Neuronal stem cell (in vitro differentiated cells): ENCODE measurements at regions not wholly inside any gene's neighbourhood (a gene's known extent, or its start where the extent isn't known, plus 50 kb on each side); places are given as distances from the start of the nearest gene placed in this dataset.
A peak's percentile ranks its signal among the peaks of the same experiment; 100 is the strongest.

Experiments
- DNase-seq: peaks from one replicate; pipeline ENCODE4 v3.0.0-alpha.2; 2013; ENCODE audit warnings: low spot score
- H2AFZ ChIP-seq: one replicate; pipeline ENCODE4 v1.6.1; 2013; ENCODE audit warnings: mild to moderate bottlenecking, low read length, inconsistent platforms
- H2AK5ac ChIP-seq: 2 replicates; pipeline ENCODE4 v1.6.1; 2013; ENCODE audit warnings: low read depth, mild to moderate bottlenecking, inconsistent platforms, low read length, moderate library complexity, mixed read lengths
- H2BK120ac ChIP-seq: 2 replicates; pipeline ENCODE4 v1.6.1; 2013; ENCODE audit warnings: low read depth, mild to moderate bottlenecking, inconsistent platforms, low read length, moderate library complexity, mixed read lengths
- H2BK12ac ChIP-seq: one replicate; pipeline ENCODE4 v1.6.1; 2013; ENCODE audit warnings: low read length, inconsistent platforms
- H2BK15ac ChIP-seq: 2 replicates; pipeline ENCODE4 v1.6.1; 2013; ENCODE audit warnings: mild to moderate bottlenecking, low read length, inconsistent platforms, mixed read lengths
- H2BK5ac ChIP-seq: one replicate; pipeline ENCODE4 v1.6.1; 2013; ENCODE audit warnings: inconsistent platforms, mild to moderate bottlenecking, low read length, moderate library complexity
- H3K14ac ChIP-seq: one replicate; pipeline ENCODE4 v1.6.1; 2013; ENCODE audit warnings: low read length, inconsistent platforms
- H3K18ac ChIP-seq: 2 replicates; pipeline ENCODE4 v1.6.1; 2013; ENCODE audit warnings: low read length, inconsistent platforms
- H3K23ac ChIP-seq: 2 replicates; pipeline ENCODE4 v1.6.1; 2013; ENCODE audit warnings: low read depth, mild to moderate bottlenecking, mixed read lengths, low read length, inconsistent platforms; ENCODE audit not compliant: poor library complexity
- H3K27ac ChIP-seq: replicated peaks from 3 replicates; pipeline ENCODE4 v1.5.1; 2013; ENCODE audit warnings: low read length, inconsistent platforms
- H3K27me3 ChIP-seq, 3 experiments: 2 replicates each; pipeline ENCODE4 v1.6.1; 2013; ENCODE audit warnings: low read length in 3 of 3, mild to moderate bottlenecking in 2 of 3, inconsistent platforms in 1 of 3, low read depth in 1 of 3, mixed read lengths in 1 of 3, moderate library complexity in 1 of 3; ENCODE audit not compliant: control insufficient read depth in 3 of 3, insufficient read depth in 3 of 3
- H3K36me3 ChIP-seq, 2 donors: replicated peaks in 1 of 2; 2 replicates each; pipeline ENCODE4 v1.6.1; 2013; ENCODE audit warnings: low read length in 2 of 2; ENCODE audit not compliant: control insufficient read depth in 2 of 2, insufficient read depth in 2 of 2
- H3K4ac ChIP-seq: 2 replicates; pipeline ENCODE4 v1.6.1; 2013; ENCODE audit warnings: inconsistent platforms, mild to moderate bottlenecking, low read length, moderate library complexity
- H3K4me1 ChIP-seq, 2 donors: 1 replicate in 1 of 2; 2 replicates in 1 of 2; pipeline ENCODE4 v1.6.1; 2013; ENCODE audit warnings: low read length in 2 of 2, low read depth in 1 of 2; ENCODE audit not compliant: control insufficient read depth in 2 of 2, insufficient read depth in 1 of 2
- H3K4me2 ChIP-seq: one replicate; pipeline ENCODE4 v1.6.1; 2013; ENCODE audit warnings: mild to moderate bottlenecking, low read length, inconsistent platforms; ENCODE audit not compliant: insufficient read depth, poor library complexity, severe bottlenecking
- H3K4me3 ChIP-seq, 2 donors: 2 replicates each; pipeline ENCODE4 v1.5.1; 2013; ENCODE audit warnings: low read length in 2 of 2, mild to moderate bottlenecking in 2 of 2, inconsistent platforms in 1 of 2, moderate library complexity in 1 of 2
- H3K79me1 ChIP-seq: one replicate; pipeline ENCODE4 v1.6.1; 2013; ENCODE audit warnings: low read depth, mild to moderate bottlenecking, inconsistent platforms, low read length, moderate library complexity
- H3K9ac ChIP-seq: one replicate; pipeline ENCODE4 v1.6.1; 2013; ENCODE audit warnings: mild to moderate bottlenecking, low read depth, low read length, inconsistent platforms; ENCODE audit not compliant: poor library complexity
- H3K9me3 ChIP-seq, 2 donors: replicated peaks in 1 of 2; 2 replicates each; pipeline versions ENCODE3 to v1.6.1; 2013; ENCODE audit warnings: low read length in 2 of 2, mild to moderate bottlenecking in 2 of 2, inconsistent platforms in 1 of 2, low read depth in 1 of 2, mixed read lengths in 1 of 2, moderate library complexity in 1 of 2; ENCODE audit not compliant: control insufficient read depth in 2 of 2, insufficient read depth in 1 of 2
- H4K8ac ChIP-seq: one replicate; pipeline ENCODE4 v1.6.1; 2013; ENCODE audit warnings: low read depth, mild to moderate bottlenecking, inconsistent platforms, low read length, moderate library complexity
- H4K91ac ChIP-seq: one replicate; pipeline ENCODE4 v1.6.1; 2013; ENCODE audit warnings: low read length, low read depth, mild to moderate bottlenecking, inconsistent platforms; ENCODE audit not compliant: poor library complexity
- WGBS, 2 donors: extraction: QIAGEN DNeasy Blood & Tissue Kit; methylation state at CpG; one replicate each; pipeline ENCODE4 v1.1.7; 2013; ENCODE audit warnings: missing lambda C conversion rate in 2 of 2, mixed read lengths in 1 of 2; ENCODE audit not compliant: insufficient read length in 2 of 2, insufficient replicate concordance in 1 of 2; ENCODE audit errors: extremely low coverage in 2 of 2; 5-methylcytosine and 5-hydroxymethylcytosine counted together

- Histone ChIP-seq H3K36me3 (no peaks in the 10 kb centered on the region), H3K14ac (no peak overlapping the region), H3K4me3 (no peak overlapping the region), H3K23ac (no peak overlapping the region), H3K4me2 (no peak overlapping the region), H3K79me1 (no peaks in the 10 kb centered on the region), H2AFZ (peak overlapping the region; percentile 72), H3K18ac (no peak overlapping the region), H3K4ac (no peak overlapping the region), H3K27me3 (no peaks in the 10 kb centered on the region), H3K4me1 (peaks cover 2 to 8% of the 10 kb centered on the region in 2 donors), H2BK5ac (no peak overlapping the region), H3K9me3 (no peaks in the 10 kb centered on the region), H3K9ac (no peak overlapping the region), H2BK12ac (no peak overlapping the region), H2AK5ac (no peak overlapping the region), H2BK15ac (no peak overlapping the region), H2BK120ac (no peak overlapping the region), H4K91ac (no peak overlapping the region), H4K8ac (no peak overlapping the region), H3K27ac (no peak overlapping the region)
- no peak for DNase-seq
- no CpG with 5 or more reads among the region's 3 CpGs for WGBS, 2 donors
These were observed 552.3 kb upstream of the CITED2 start for GRCh38 chr6:139926711-139927110.

- WGBS, 2 donors: no CpG with 5 or more reads among the region's 11 CpGs
- H2AFZ ChIP-seq: peak overlapping the region; percentile 72
- no peak overlapping the region for H3K18ac ChIP-seq
- H3K14ac ChIP-seq: no peak overlapping the region
- peaks cover 2 to 6% of the 10 kb centered on the region in 2 donors for H3K4me1 ChIP-seq
- no peak overlapping the region for H3K4ac ChIP-seq
- no peaks in the 10 kb centered on the region for H3K36me3 ChIP-seq
- no peaks in the 10 kb centered on the region for H3K79me1 ChIP-seq
- H3K9me3 ChIP-seq: no peaks in the 10 kb centered on the region
- no peak overlapping the region for H2BK5ac ChIP-seq
- H3K23ac ChIP-seq: no peak overlapping the region
- no peak overlapping the region for H3K27ac ChIP-seq
- H4K8ac ChIP-seq: no peak overlapping the region
- H3K4me2 ChIP-seq: no peak overlapping the region
- H2BK120ac ChIP-seq: no peak overlapping the region
- DNase-seq: no peak
- no peaks in the 10 kb centered on the region for H3K27me3 ChIP-seq
- no peak overlapping the region for H3K4me3 ChIP-seq
- no peak overlapping the region for H3K9ac ChIP-seq
- no peak overlapping the region for H4K91ac ChIP-seq
- H2AK5ac ChIP-seq: no peak overlapping the region
- no peak overlapping the region for H2BK15ac ChIP-seq
- H2BK12ac ChIP-seq: no peak overlapping the region
These were observed 551.6 kb upstream of the CITED2 start for GRCh38 chr6:139925894-139926641.

GRCh38 chr6:139923964-139924475, 549.6 kb upstream of the CITED2 start:
- no peak overlapping the region for H3K23ac ChIP-seq
- no peaks in the 10 kb centered on the region for H3K27me3 ChIP-seq
- no peak overlapping the region for H2BK15ac ChIP-seq
- H3K4ac ChIP-seq: no peak overlapping the region
- no peak overlapping the region for H3K18ac ChIP-seq
- H3K14ac ChIP-seq: no peak overlapping the region
- no peak overlapping the region for H2BK12ac ChIP-seq
- no CpG with 5 or more reads among the region's 5 CpGs for WGBS, 2 donors
- H3K4me1 ChIP-seq: peaks cover 14 to 21% of the 10 kb centered on the region in 2 donors
- no peak overlapping the region for H3K27ac ChIP-seq
- H2AFZ ChIP-seq: no peak overlapping the region
- no peak overlapping the region for H4K91ac ChIP-seq
- H3K79me1 ChIP-seq: no peaks in the 10 kb centered on the region
- H2AK5ac ChIP-seq: no peak overlapping the region
- H3K9me3 ChIP-seq: no peaks in the 10 kb centered on the region
- no peak overlapping the region for H2BK120ac ChIP-seq
- no peaks in the 10 kb centered on the region for H3K36me3 ChIP-seq
- H3K4me2 ChIP-seq: no peak overlapping the region
- no peak for DNase-seq
- H3K4me3 ChIP-seq: no peak overlapping the region
- H2BK5ac ChIP-seq: no peak overlapping the region
- H4K8ac ChIP-seq: no peak overlapping the region
- no peak overlapping the region for H3K9ac ChIP-seq

GRCh38 chr6:139922236-139922635, 547.8 kb upstream of the CITED2 start:
- no CpG with 5 or more reads among the region's 4 CpGs for WGBS, 2 donors
- Histone ChIP-seq H3K9me3 (no peaks in the 10 kb centered on the region), H3K23ac (no peak overlapping the region), H2BK15ac (no peak overlapping the region), H4K8ac (no peak overlapping the region), H2BK12ac (no peak overlapping the region), H3K14ac (no peak overlapping the region), H3K79me1 (no peaks in the 10 kb centered on the region), H3K4ac (no peak overlapping the region), H3K18ac (no peak overlapping the region), H3K36me3 (no peaks in the 10 kb centered on the region), H3K4me2 (no peak overlapping the region), H3K4me1 (peaks cover 18 to 31% of the 10 kb centered on the region in 2 donors), H2AK5ac (no peak overlapping the region), H3K27me3 (no peaks in the 10 kb centered on the region), H3K4me3 (no peak overlapping the region), H3K27ac (no peak overlapping the region), H2BK120ac (no peak overlapping the region), H4K91ac (no peak overlapping the region), H2AFZ (no peak overlapping the region), H3K9ac (no peak overlapping the region), H2BK5ac (no peak overlapping the region)
- DNase-seq: no peak
